WERI-Rb-1 (cell line): ENCODE measurements at regions not wholly inside any gene's neighbourhood (a gene's known extent, or its start where the extent isn't known, plus 50 kb on each side); places are given as distances from the start of the nearest gene placed in this dataset.

ENCODE experiments used
- DNase-seq: peaks from one replicate; pipeline ENCODE4 v3.0.0-alpha.2; 2020
- H3K27ac ChIP-seq: fragments of 250-450 bp; sonication (Bioruptor Pico); 2 replicates; pipeline ENCODE4 v1.5.1; 2020; ENCODE audit warnings: mild to moderate bottlenecking, moderate library complexity
- H3K27me3 ChIP-seq: fragments of 250-450 bp; sonication (Bioruptor Pico); 2 replicates; pipeline ENCODE4 v1.5.1; 2021; ENCODE audit warnings: mild to moderate bottlenecking, low read depth, moderate library complexity; ENCODE audit not compliant: insufficient read depth, severe bottlenecking
- H3K36me3 ChIP-seq: fragments of 250-450 bp; sonication (Bioruptor Pico); 2 replicates; pipeline ENCODE4 v1.5.1; 2020; ENCODE audit warnings: mild to moderate bottlenecking, moderate library complexity
- H3K4me3 ChIP-seq: 2 replicates; pipeline ENCODE4 v1.5.1; 2011; ENCODE audit warnings: low read depth, mild to moderate bottlenecking, control low read depth, low read length
- H3K9me3 ChIP-seq: fragments of 250-450 bp; sonication (Bioruptor Pico); 2 replicates; pipeline ENCODE4 v1.5.1; 2021; ENCODE audit warnings: mild to moderate bottlenecking, moderate library complexity; ENCODE audit not compliant: severe bottlenecking
- TF ChIP-seq, protein P1 (sequence below): IDR thresholded peaks from 2 replicates; pipeline ENCODE4 v1.5.1; 2011; ENCODE audit warnings: low read depth, mild to moderate bottlenecking, control low read depth, inconsistent platforms, low read length

DNA sequence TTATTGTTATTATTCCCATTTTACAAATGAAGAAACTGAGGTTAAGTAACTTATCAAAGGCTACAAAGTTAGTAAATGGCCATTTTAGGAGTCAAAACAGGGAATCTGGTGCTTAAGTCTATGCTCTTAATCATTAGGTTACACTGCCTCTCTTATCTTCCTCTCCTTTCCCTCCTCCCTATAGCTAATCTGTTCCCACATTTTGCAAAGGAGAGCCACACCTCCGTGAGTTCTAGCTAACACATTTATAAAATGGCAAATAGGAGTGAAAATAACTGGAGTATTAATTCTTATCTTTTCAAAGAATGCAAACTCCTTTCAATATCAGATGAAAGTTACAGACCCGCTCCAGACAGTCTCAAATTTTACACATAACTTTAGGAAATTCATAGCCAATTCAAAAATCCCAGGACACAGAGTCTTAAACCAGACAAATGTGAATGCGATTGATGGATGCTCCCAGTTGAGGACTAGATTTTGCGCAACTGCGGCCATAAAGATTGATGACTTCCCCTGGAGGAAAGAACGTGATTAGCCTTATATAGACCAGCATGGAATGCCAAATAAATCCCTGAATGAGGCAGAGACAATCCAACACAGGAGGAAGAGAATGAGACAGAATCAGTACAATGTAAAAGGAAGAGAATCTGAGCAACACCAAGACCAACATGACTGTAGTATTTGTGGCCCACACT is 225.0 kb upstream of the ARID2 start:
- DNase-seq = no peak
- H3K27ac ChIP-seq = no peak overlapping the region
- no peak overlapping the region for H3K4me3 ChIP-seq
- no peaks in the 10 kb centered on the region for H3K36me3 ChIP-seq
- TF ChIP-seq, protein P1, sequence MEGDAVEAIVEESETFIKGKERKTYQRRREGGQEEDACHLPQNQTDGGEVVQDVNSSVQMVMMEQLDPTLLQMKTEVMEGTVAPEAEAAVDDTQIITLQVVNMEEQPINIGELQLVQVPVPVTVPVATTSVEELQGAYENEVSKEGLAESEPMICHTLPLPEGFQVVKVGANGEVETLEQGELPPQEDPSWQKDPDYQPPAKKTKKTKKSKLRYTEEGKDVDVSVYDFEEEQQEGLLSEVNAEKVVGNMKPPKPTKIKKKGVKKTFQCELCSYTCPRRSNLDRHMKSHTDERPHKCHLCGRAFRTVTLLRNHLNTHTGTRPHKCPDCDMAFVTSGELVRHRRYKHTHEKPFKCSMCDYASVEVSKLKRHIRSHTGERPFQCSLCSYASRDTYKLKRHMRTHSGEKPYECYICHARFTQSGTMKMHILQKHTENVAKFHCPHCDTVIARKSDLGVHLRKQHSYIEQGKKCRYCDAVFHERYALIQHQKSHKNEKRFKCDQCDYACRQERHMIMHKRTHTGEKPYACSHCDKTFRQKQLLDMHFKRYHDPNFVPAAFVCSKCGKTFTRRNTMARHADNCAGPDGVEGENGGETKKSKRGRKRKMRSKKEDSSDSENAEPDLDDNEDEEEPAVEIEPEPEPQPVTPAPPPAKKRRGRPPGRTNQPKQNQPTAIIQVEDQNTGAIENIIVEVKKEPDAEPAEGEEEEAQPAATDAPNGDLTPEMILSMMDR = no peak
- H3K27me3 ChIP-seq = no peaks in the 10 kb centered on the region
- no peaks in the 10 kb centered on the region for H3K9me3 ChIP-seq

GRCh38 chr12:45509187-45509586 is 220.3 kb upstream of the ARID2 start:
- Histone ChIP-seq H3K27me3 (no peaks in the 10 kb centered on the region), H3K27ac (no peak overlapping the region), H3K9me3 (no peaks in the 10 kb centered on the region), H3K4me3 (no peak overlapping the region), H3K36me3 (no peaks in the 10 kb centered on the region)
- TF ChIP-seq, protein P1 = no peak
- no peak for DNase-seq

DNA sequence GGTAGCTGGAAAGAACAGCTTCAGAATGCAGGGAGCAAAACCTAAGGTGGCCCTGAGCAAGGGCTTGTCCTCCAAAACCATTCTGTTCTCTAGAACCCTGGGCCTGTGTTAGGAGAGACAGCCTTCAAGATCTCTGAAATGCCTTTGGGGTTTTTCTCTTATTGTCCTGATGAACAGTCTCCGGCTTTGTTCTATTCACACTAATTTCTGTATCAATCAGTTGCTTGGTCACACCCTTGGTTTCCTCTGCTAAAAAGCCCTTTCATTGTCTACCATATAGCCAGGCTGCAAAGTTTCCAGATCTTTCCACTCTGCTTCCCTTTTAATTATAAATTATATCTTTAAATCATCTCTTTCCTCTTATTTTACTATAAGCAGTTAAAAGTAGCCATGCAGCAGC is 219.9 kb upstream of the ARID2 start:
- Histone ChIP-seq H3K36me3 (no peaks in the 10 kb centered on the region), H3K27me3 (no peaks in the 10 kb centered on the region), H3K27ac (no peak overlapping the region), H3K9me3 (no peaks in the 10 kb centered on the region), H3K4me3 (no peak overlapping the region)
- DNase-seq = no peak
- TF ChIP-seq, protein P1 = no peak

GRCh38 chr12:45517381-45517780 is 212.1 kb upstream of the ARID2 start:
- Histone ChIP-seq H3K27me3 (no peaks in the 10 kb centered on the region), H3K4me3 (no peak overlapping the region), H3K27ac (no peak overlapping the region), H3K36me3 (no peaks in the 10 kb centered on the region), H3K9me3 (no peaks in the 10 kb centered on the region)
- TF ChIP-seq, protein P1 = no peak
- no peak for DNase-seq

GRCh38 chr12:45518291-45519235 is 210.9 kb upstream of the ARID2 start:
- H3K9me3 ChIP-seq = peaks cover 3% of the 10 kb centered on the region
- no peak overlapping the region for H3K27ac ChIP-seq
- DNase-seq = no peak
- H3K27me3 ChIP-seq = no peaks in the 10 kb centered on the region
- TF ChIP-seq, protein P1 = no peak
- no peak overlapping the region for H3K4me3 ChIP-seq
- H3K36me3 ChIP-seq = no peaks in the 10 kb centered on the region
